ENCODE measurements at regions not wholly inside any gene's neighbourhood (a gene's known extent, or its start where the extent isn't known, plus 50 kb on each side); places are given as distances from the start of the nearest gene placed in this dataset.

GRCh38 chr4:12165616-12166015, 736.9 kb upstream of the HS3ST1 start:
- POLR2A ChIA-PET (ENCODE audit: partially characterized antibody) = no interaction called here

More at GRCh38 chr4:12165616-12166015, 736.9 kb upstream of the HS3ST1 start:
- Histone ChIP-seq H3K4me2 (ENCODE audit: insufficient read depth in 1 of 2, low read depth in 2 of 2, low read length in 2 of 2) (no peak overlapping the region), H2AFZ (ENCODE audit: low read length) (no peak overlapping the region), H2BK120ac (replicated peaks; ENCODE audit: low read depth, low read length) (no peak overlapping the region), H3K23me2 (ENCODE audit: low read depth, low read length) (no peaks in the 10 kb centered on the region), H3K36me3 (ENCODE audit: control insufficient read depth in 2 of 4, insufficient read depth in 4 of 4, low read length in 3 of 4) (no peaks in the 10 kb centered on the region), H4K8ac (ENCODE audit: extremely low read depth, insufficient read depth, low read length) (no peak overlapping the region), H3K79me1 (ENCODE audit: low read depth, low read length) (no peaks in the 10 kb centered on the region), H2BK5ac (ENCODE audit: low read depth, low read length) (no peak overlapping the region), H3K18ac (ENCODE audit: extremely low read depth, low read length) (no peak overlapping the region), H3K27ac (ENCODE audit: low read depth, low read length) (no peak overlapping the region), H3K79me2 (ENCODE audit: control insufficient read depth in 1 of 2, insufficient read depth in 2 of 2, low read length in 2 of 2) (no peaks in the 10 kb centered on the region), H2BK15ac (ENCODE audit: low read length) (no peak overlapping the region), H2AK5ac (ENCODE audit: low read depth, low read length) (no peak overlapping the region), H2BK20ac (ENCODE audit: low read length) (no peak overlapping the region), H3K14ac (ENCODE audit: insufficient read length) (no peak overlapping the region), H3K23ac (ENCODE audit: insufficient read length) (no peak overlapping the region), H4K5ac (ENCODE audit: insufficient read length, low read depth, low read length) (no peak overlapping the region), H3K4me3 (ENCODE audit: extremely low read depth in 1 of 4, insufficient read depth in 2 of 4, low read depth in 3 of 4, low read length in 4 of 4) (no peak overlapping the region), H3K4ac (replicated peaks; ENCODE audit: insufficient read length, low read depth, low read length) (no peak overlapping the region), H2BK12ac (ENCODE audit: low read depth, low read length) (no peak overlapping the region), H4K20me1 (replicated peaks in 1 of 2; ENCODE audit: control insufficient read depth in 1 of 2, insufficient read depth in 2 of 2, low read length in 2 of 2) (no peaks in the 10 kb centered on the region), H3K56ac (replicated peaks; ENCODE audit: insufficient read length, low read depth, low read length) (no peak overlapping the region), H3K9ac (replicated peaks in 1 of 4; ENCODE audit: extremely low read depth in 1 of 4, low read depth in 3 of 4, low read length in 3 of 4) (no peak overlapping the region), H3K27me3 (replicated peaks in 1 of 4; ENCODE audit: control insufficient read depth in 3 of 4, extremely low read depth in 1 of 4, insufficient read depth in 3 of 4, low read length in 3 of 4) (no peaks in the 10 kb centered on the region), H3K9me3 (ENCODE audit: insufficient read depth in 2 of 2, low read depth in 1 of 2, low read length in 1 of 2) (no peaks in the 10 kb centered on the region), H3K4me1 (replicated peaks in 1 of 4; ENCODE audit: control insufficient read depth in 3 of 4, insufficient read depth in 4 of 4, low read length in 3 of 4) (no peaks in the 10 kb centered on the region), H4K91ac (replicated peaks; ENCODE audit: insufficient read length, low read length) (no peak overlapping the region)
- no peak for FAIRE-seq
- CTCF ChIA-PET (ENCODE audit: partially characterized antibody) = no interaction called here
- TF ChIP-seq RAD21 (IDR thresholded peaks at IDR 0.05 in 1 of 2, conservative IDR thresholded peaks at IDR 0.05 in 1 of 2; ENCODE audit: low read depth in 2 of 2, low read length in 2 of 2) = 0 out of 4 replicates have a peak, but pooled peaks of 1 of the 2 experiments have one; percentile 2
- no peak for TF ChIP-seq CHD1 (IDR thresholded peaks at IDR 0.05; ENCODE audit: low read depth, low read length)
- DNase-seq (ENCODE audit: low read depth in 1 of 2, low spot score in 2 of 2) = no peak
